ENCODE measurements at regions not wholly inside any gene's neighbourhood (a gene's known extent, or its start where the extent isn't known, plus 50 kb on each side); places are given as distances from the start of the nearest gene placed in this dataset.
"Not testable (repeated sequence)": the region's sequence is repeated elsewhere in the genome, so short reads cannot be mapped to it uniquely, and the experiment has no call there.

GRCh38 chr6:66029391-66029790 lies 322.4 kb upstream of the EYS start:
- no peak for DNase-seq

- DNase-seq: no peak
Measured at GRCh38 chr6:65999288-65999791, 292.3 kb upstream of the EYS start.

GRCh38 chr6:65998544-65998943 lies 291.5 kb upstream of the EYS start:
- no peak for DNase-seq

- no peak for DNase-seq
Measured at GRCh38 chr6:65997539-65997938, 290.5 kb upstream of the EYS start.

- no peak for DNase-seq
Measured at GRCh38 chr6:65996096-65996495, 289.1 kb upstream of the EYS start.

- DNase-seq: no peak
Measured at GRCh38 chr6:65989676-65990075, 282.6 kb upstream of the EYS start.

- no peak for DNase-seq
Measured at GRCh38 chr6:65988006-65988405, 281.0 kb upstream of the EYS start.

GRCh38 chr6:65984089-65984488 lies 277.1 kb upstream of the EYS start:
- no peak for DNase-seq

GRCh38 chr6:65979120-65979519 lies 272.1 kb upstream of the EYS start:
- DNase-seq: no peak

GRCh38 chr6:65971252-65971651 lies 264.2 kb upstream of the EYS start:
- not testable (repeated sequence) for DNase-seq

GRCh38 chr6:65964261-65964660 lies 257.2 kb upstream of the EYS start:
- no peak for DNase-seq

- DNase-seq: no peak
Measured at GRCh38 chr6:65955034-65955433, 248.0 kb upstream of the EYS start.

- no peak for DNase-seq
Measured at GRCh38 chr6:65948062-65948461, 241.0 kb upstream of the EYS start.

- DNase-seq: no peak
Measured at GRCh38 chr6:65943548-65943947, 236.5 kb upstream of the EYS start.

- no peak for DNase-seq
Measured at GRCh38 chr6:65943051-65943450, 236.0 kb upstream of the EYS start.

- DNase-seq: no peak
Measured at GRCh38 chr6:65938000-65938399, 231.0 kb upstream of the EYS start.

- no peak for DNase-seq
Measured at GRCh38 chr6:65935412-65935811, 228.4 kb upstream of the EYS start.

GRCh38 chr6:65933390-65933789 lies 226.4 kb upstream of the EYS start:
- DNase-seq: no peak

GRCh38 chr6:65927141-65927540 lies 220.1 kb upstream of the EYS start:
- DNase-seq: no peak

GRCh38 chr6:65924411-65924810 lies 217.4 kb upstream of the EYS start:
- DNase-seq: no peak

GRCh38 chr6:65922049-65922448 lies 215.0 kb upstream of the EYS start:
- DNase-seq: no peak

- no peak for DNase-seq
Measured at GRCh38 chr6:65908065-65908464, 201.0 kb upstream of the EYS start.

GRCh38 chr6:65903992-65904391 lies 197.0 kb upstream of the EYS start:
- DNase-seq: no peak

GRCh38 chr6:65900928-65901327 lies 193.9 kb upstream of the EYS start:
- no peak for DNase-seq

- DNase-seq: no peak
Measured at GRCh38 chr6:65896140-65896539, 189.1 kb upstream of the EYS start.

- no peak for DNase-seq
Measured at GRCh38 chr6:65876668-65877067, 169.6 kb upstream of the EYS start.
